HCT116 (cell line): ENCODE measurements at regions not wholly inside any gene's neighbourhood (a gene's known extent, or its start where the extent isn't known, plus 50 kb on each side); places are given as distances from the start of the nearest gene placed in this dataset.

Experiments
- ATAC-seq: fragments of 200-7000 bp; cut with Tn5 transposase; 2 replicates; pipeline ENCODE4 v1.9.1; 2020; ENCODE audit warnings: mild to moderate bottlenecking, moderate library complexity
- BruUV-seq: library from RNA; stranded (reverse); fragments of 400-500 nt; replicated peaks from 2 replicates; lab custom pipeline; 2021; lab: Mats Ljungman, UMichigan
- CTCF ChIA-PET: fragments of 300-600 bp; sonication (Branson Sonifier 250); formaldehyde crosslinking; loops from one replicate; lab custom pipeline; 2021; ENCODE audit warnings: antibody characterized with exemption; lab: Charles Lee
- POLR2A ChIA-PET: fragments of 300-600, 350-600 bp; sonication (Branson Sonifier 250); formaldehyde crosslinking; loops from one replicate; lab custom pipeline; 2021; ENCODE audit warnings: antibody characterized with exemption; lab: Charles Lee
- RAD21 ChIA-PET, 2 experiments: fragments of 300-600 bp; sonication (Branson Sonifier 250); formaldehyde crosslinking; loops; one replicate each; lab custom pipeline; 2023; ENCODE audit warnings: low total read pairs in 2 of 2; ENCODE audit not compliant: uncharacterized antibody in 2 of 2, unreplicated experiment in 2 of 2, low non-redundant PET in 1 of 2; lab: Charles Lee
- DNase-seq: peaks from one replicate; pipeline ENCODE4 v3.0.0-alpha.2; 2010; ENCODE audit warnings: low read depth, low spot score
- H2AFZ ChIP-seq: fragments of 200-600 bp; shearing (Covaris generic), sonication (generic); 2 replicates; pipeline ENCODE4 v1.6.1; 2017; ENCODE audit warnings: low read depth, mixed run types, mixed read lengths, antibody characterized with exemption, low read length; ENCODE audit not compliant: poor library complexity, severe bottlenecking
- H3K27ac ChIP-seq: 2 replicates; pipeline ENCODE4 v1.5.1; 2012; ENCODE audit warnings: low read depth, low read length
- H3K27me3 ChIP-seq: fragments of 200-600 bp; sonication (generic); 2 replicates; pipeline ENCODE4 v1.6.1; 2016; ENCODE audit warnings: mixed run types, low read length, mixed read lengths; ENCODE audit not compliant: insufficient read depth
- H3K36me3 ChIP-seq, 2 experiments: fragments of 200-500 bp in 1 of 2; fragments of 200-600 bp in 1 of 2; sonication (Bioruptor generic) in 1 of 2; sonication (generic) in 1 of 2; 2 replicates each; pipeline versions ENCODE4 v1.5.1 to v1.6.1; 2014 to 2016; ENCODE audit warnings: low read length in 2 of 2, inconsistent platforms in 1 of 2, mixed read lengths in 1 of 2, mixed run types in 1 of 2; ENCODE audit not compliant: insufficient read depth in 2 of 2, control insufficient read depth in 1 of 2
- H3K4me1 ChIP-seq, 2 experiments: fragments of 200-600 bp in 1 of 2; sonication (generic) in 1 of 2; 2 replicates each; pipeline versions ENCODE4 v1.5.1 to v1.6.1; 2012 to 2017; ENCODE audit warnings: low read length in 2 of 2, inconsistent platforms in 1 of 2, mild to moderate bottlenecking in 1 of 2, mixed read lengths in 1 of 2, mixed run types in 1 of 2, moderate library complexity in 1 of 2; ENCODE audit not compliant: insufficient read depth in 2 of 2, control insufficient read depth in 1 of 2
- H3K4me2 ChIP-seq: fragments of 200-600 bp; sonication (generic); 2 replicates; pipeline ENCODE4 v1.6.1; 2017; ENCODE audit warnings: mixed run types, low read length, mixed read lengths
- H3K4me3 ChIP-seq, 2 experiments: fragments of 200-600 bp in 1 of 2; sonication (generic) in 1 of 2; replicated peaks in 1 of 2; 2 replicates each; pipeline ENCODE4 v1.5.1; 2011 to 2016; ENCODE audit warnings: low read length in 2 of 2, control low read depth in 1 of 2, low read depth in 1 of 2, mild to moderate bottlenecking in 1 of 2, mixed read lengths in 1 of 2, mixed run types in 1 of 2
- H3K79me2 ChIP-seq: fragments of 200-600 bp; sonication (generic); 2 replicates; pipeline ENCODE4 v1.6.1; 2017; ENCODE audit warnings: mild to moderate bottlenecking, mixed run types, low read length, moderate library complexity, mixed read lengths; ENCODE audit not compliant: insufficient read depth
- H3K9ac ChIP-seq: fragments of 200-600 bp; sonication (generic); 2 replicates; pipeline ENCODE4 v1.6.1; 2016; ENCODE audit warnings: low read length, mixed read lengths
- H3K9me2 ChIP-seq: fragments of 200-600 bp; sonication (generic), shearing (Covaris generic); 2 replicates; pipeline ENCODE4 v1.6.1; 2017; ENCODE audit warnings: mixed run types, mild to moderate bottlenecking, moderate library complexity; ENCODE audit not compliant: insufficient read depth
- H3K9me3 ChIP-seq, 2 experiments: fragments of 200-500 bp in 1 of 2; fragments of 200-600 bp in 1 of 2; sonication (Bioruptor generic) in 1 of 2; sonication (generic) in 1 of 2; 2 replicates each; pipeline ENCODE4 v1.6.1; 2014 to 2017; ENCODE audit warnings: low read length in 2 of 2, mixed read lengths in 2 of 2, inconsistent platforms in 1 of 2, low read depth in 1 of 2, mild to moderate bottlenecking in 1 of 2, mixed run types in 1 of 2, moderate library complexity in 1 of 2; ENCODE audit not compliant: control insufficient read depth in 1 of 2, insufficient read depth in 1 of 2
- H4K20me1 ChIP-seq: fragments of 200-600 bp; sonication (generic), shearing (Covaris generic); 2 replicates; pipeline ENCODE4 v1.6.1; 2017; ENCODE audit warnings: mixed run types, mild to moderate bottlenecking, moderate library complexity; ENCODE audit not compliant: insufficient read depth
- CBX3 ChIP-seq: IDR thresholded peaks from 2 replicates; pipeline ENCODE4 v1.6.1; 2012; ENCODE audit warnings: low read depth
- CEBPB ChIP-seq: IDR thresholded peaks from 2 replicates; pipeline ENCODE4 v1.6.1; 2012; ENCODE audit warnings: low read depth
- CTCF ChIP-seq, 3 experiments: fragments of 200-600 bp in 1 of 3; sonication (generic) in 1 of 3; IDR thresholded peaks in 2 of 3; conservative IDR thresholded peaks in 1 of 3; 2 replicates each; pipeline ENCODE4 v1.5.1; 2012 to 2017; ENCODE audit warnings: low read depth in 2 of 3, low read length in 2 of 3, antibody characterized with exemption in 1 of 3, borderline replicate concordance in 1 of 3, control low read depth in 1 of 3, mild to moderate bottlenecking in 1 of 3, mixed read lengths in 1 of 3, mixed run types in 1 of 3, moderate library complexity in 1 of 3; ENCODE audit not compliant: insufficient read depth in 1 of 3
- EGR1 ChIP-seq: IDR thresholded peaks from 2 replicates; pipeline ENCODE4 v1.6.1; 2012; ENCODE audit warnings: low read depth
- ELF1 ChIP-seq: IDR thresholded peaks from 2 replicates; pipeline ENCODE4 v1.6.1; 2012; ENCODE audit warnings: low read depth, borderline replicate concordance
- EZH2 ChIP-seq: fragments of 200-600 bp; sonication (generic); IDR thresholded peaks from 2 replicates; pipeline ENCODE4 v1.6.1; 2017; ENCODE audit warnings: antibody characterized with exemption, mixed run types
- EZH2phosphoT487 ChIP-seq: fragments of 200-600 bp; IDR thresholded peaks from 2 replicates; pipeline ENCODE4 v1.6.1; 2018; ENCODE audit warnings: antibody characterized with exemption, borderline replicate concordance
- FOSL1 ChIP-seq: IDR thresholded peaks from 2 replicates; pipeline ENCODE4 v1.6.1; 2012; ENCODE audit warnings: low read depth
- JUND ChIP-seq: IDR thresholded peaks from 2 replicates; pipeline ENCODE4 v1.6.1; 2012
- MAX ChIP-seq: IDR thresholded peaks from 2 replicates; pipeline ENCODE4 v1.6.1; 2012
- POLR2A ChIP-seq: IDR thresholded peaks from 2 replicates; pipeline ENCODE4 v1.7.0; 2011; ENCODE audit warnings: borderline replicate concordance; ENCODE audit not compliant: insufficient read depth, insufficient read length; ENCODE audit errors: extremely low read depth
- POLR2AphosphoS5 ChIP-seq: IDR thresholded peaks from 2 replicates; pipeline ENCODE4 v1.6.1; 2011; ENCODE audit warnings: mild to moderate bottlenecking, low read depth, low read length, moderate library complexity
- RAD21 ChIP-seq: IDR thresholded peaks from 2 replicates; pipeline ENCODE4 v1.6.1; 2012; ENCODE audit warnings: low read depth, mild to moderate bottlenecking
- SP1 ChIP-seq: IDR thresholded peaks from 2 replicates; pipeline ENCODE4 v1.6.1; 2012; ENCODE audit warnings: low read depth
- SRF ChIP-seq: IDR thresholded peaks from 2 replicates; pipeline ENCODE4 v1.6.1; 2012; ENCODE audit warnings: low read depth
- TCF7L2 ChIP-seq: IDR thresholded peaks from 2 replicates; pipeline ENCODE4 v1.7.0; 2011; ENCODE audit warnings: borderline replicate concordance, inconsistent platforms; ENCODE audit not compliant: insufficient read depth, insufficient read length; ENCODE audit errors: extremely low read depth
- YY1 ChIP-seq: IDR thresholded peaks from 2 replicates; pipeline ENCODE4 v1.6.1; 2011; ENCODE audit warnings: low read length, low read depth, moderate library complexity, mild to moderate bottlenecking; ENCODE audit not compliant: insufficient replicate concordance; ENCODE audit errors: extremely low read depth
- ZBTB33 ChIP-seq: IDR thresholded peaks from 2 replicates; pipeline ENCODE4 v1.6.1; 2011; ENCODE audit warnings: mild to moderate bottlenecking, low read length, moderate library complexity; ENCODE audit not compliant: insufficient replicate concordance; ENCODE audit errors: extremely low read depth
- ZNF274 ChIP-seq: fragments of 200-500 bp; sonication (Bioruptor generic); IDR thresholded peaks from 2 replicates; pipeline ENCODE4 v1.6.1; 2014; ENCODE audit warnings: mild to moderate bottlenecking, low read depth, low read length, inconsistent platforms
- intact Hi-C: fragments of 100-400 bp; cut with micrococcal nuclease; formaldehyde crosslinking; loops from 2 replicates; pipeline ENCODE4 v1.10.0; 2022

GRCh38 chr1:245091818-245092637 is 62.8 kb upstream of the KIF26B start:
- H3K27ac ChIP-seq, result peak overlapping the region; percentile 55
- BruUV-seq, result no TSS peak
- no peaks in the 10 kb centered on the region for H3K36me3 ChIP-seq
- no peaks in the 10 kb centered on the region for H3K9me3 ChIP-seq
- no peaks in the 10 kb centered on the region for H3K27me3 ChIP-seq
- no peaks in the 10 kb centered on the region for H3K9me2 ChIP-seq
- DNase-seq (peak; percentile 62), ATAC-seq (peak; percentile 99)
- H3K79me2 ChIP-seq, result no peaks in the 10 kb centered on the region
- ChIA-PET CTCF (interaction anchor here (1.0 kb wide), 1 partner anchor 61 kb away, joined by 3 read pairs; no protein-coding TSS in a partner anchor), RAD21 (no interaction called here), POLR2A (interaction anchor here (0.5 kb wide), 1 partner anchor 170 kb away, joined by 3 read pairs; no protein-coding TSS in a partner anchor)
- H2AFZ ChIP-seq, result peak overlapping the region; percentile 95
- H4K20me1 ChIP-seq, result no peaks in the 10 kb centered on the region
- peak overlapping the region; percentile 58 for H3K4me2 ChIP-seq
- H3K4me1 ChIP-seq, result peaks cover 12 to 23% of the 10 kb centered on the region in 2 experiments
- intact Hi-C loops, result no loop called here
- peak overlapping the region; percentile 43 for H3K9ac ChIP-seq
- peak overlapping the region in 1 of 2 experiments; percentile 8; a peak in 2 of 4 replicates for H3K4me3 ChIP-seq
- TF ChIP-seq ELF1, result no peak
- TF ChIP-seq MAX, result peak; percentile 70
- TF ChIP-seq EGR1, result no peak
- TF ChIP-seq CTCF (IDR thresholded peaks at IDR 0.05 in 2 of 3, conservative IDR thresholded peaks at IDR 0.05 in 1 of 3; ENCODE audit: borderline replicate concordance in 1 of 3, insufficient read depth in 1 of 3, low read depth in 2 of 3, low read length in 2 of 3), result no peak
- peak; percentile 89 for TF ChIP-seq FOSL1
- peak; percentile 54 for TF ChIP-seq POLR2AphosphoS5
- TF ChIP-seq ZBTB33, result no peak
- peak; percentile 74 for TF ChIP-seq SP1
- TF ChIP-seq TCF7L2, result peak; percentile 45
- TF ChIP-seq CEBPB, result no peak; the same call in 1 of the 2 replicates
- TF ChIP-seq ZNF274, result no peak
- peak; percentile 28; the same call in 1 of the 2 replicates for TF ChIP-seq RAD21
- TF ChIP-seq EZH2, result no peak
- peak; percentile 92 for TF ChIP-seq JUND
- TF ChIP-seq YY1, result peak; percentile 42
- TF ChIP-seq EZH2phosphoT487, result no peak
- TF ChIP-seq SRF, result peak; percentile 46
- TF ChIP-seq CBX3, result peak; percentile 93
- TF ChIP-seq POLR2A, result no peak
